ENCODE measurements at regions not wholly inside any gene's neighbourhood (a gene's known extent, or its start where the extent isn't known, plus 50 kb on each side); places are given as distances from the start of the nearest gene placed in this dataset.

DNA sequence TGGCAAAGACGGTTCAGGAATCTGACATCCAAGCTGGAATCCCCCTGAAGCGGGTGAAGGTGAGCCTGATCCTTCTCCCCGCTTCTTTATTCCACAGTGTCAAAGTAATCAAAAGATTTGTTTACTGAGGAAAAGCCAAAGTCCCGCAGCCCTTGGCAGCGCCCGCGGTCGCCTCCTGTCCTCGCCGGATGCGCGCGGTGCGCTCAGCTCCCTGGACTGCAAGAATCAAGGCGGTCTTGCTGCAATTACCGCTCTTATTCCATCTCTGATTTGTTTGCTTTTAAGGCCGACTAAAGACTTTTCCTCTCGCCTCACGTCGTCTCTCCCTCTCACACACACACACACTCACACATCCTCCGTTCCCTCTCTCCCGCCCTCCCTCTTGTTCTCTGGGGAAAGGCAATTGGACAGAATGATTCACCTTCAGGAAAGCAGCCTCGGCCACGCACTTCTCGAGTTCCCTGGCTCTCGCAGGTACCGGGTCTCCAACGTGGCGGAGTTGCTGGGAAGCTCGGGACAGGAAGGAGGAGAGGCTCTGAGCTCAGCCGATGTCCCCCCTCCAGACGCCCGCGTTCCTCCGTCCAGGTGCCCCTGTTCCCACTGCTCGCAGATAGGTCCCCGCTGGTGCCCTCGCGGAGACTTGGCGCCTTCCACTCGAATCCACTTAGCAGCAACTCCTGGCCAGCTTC is 68.6 kb upstream of the USP15 start (continued):
- TF ChIP-seq, protein P1, sequence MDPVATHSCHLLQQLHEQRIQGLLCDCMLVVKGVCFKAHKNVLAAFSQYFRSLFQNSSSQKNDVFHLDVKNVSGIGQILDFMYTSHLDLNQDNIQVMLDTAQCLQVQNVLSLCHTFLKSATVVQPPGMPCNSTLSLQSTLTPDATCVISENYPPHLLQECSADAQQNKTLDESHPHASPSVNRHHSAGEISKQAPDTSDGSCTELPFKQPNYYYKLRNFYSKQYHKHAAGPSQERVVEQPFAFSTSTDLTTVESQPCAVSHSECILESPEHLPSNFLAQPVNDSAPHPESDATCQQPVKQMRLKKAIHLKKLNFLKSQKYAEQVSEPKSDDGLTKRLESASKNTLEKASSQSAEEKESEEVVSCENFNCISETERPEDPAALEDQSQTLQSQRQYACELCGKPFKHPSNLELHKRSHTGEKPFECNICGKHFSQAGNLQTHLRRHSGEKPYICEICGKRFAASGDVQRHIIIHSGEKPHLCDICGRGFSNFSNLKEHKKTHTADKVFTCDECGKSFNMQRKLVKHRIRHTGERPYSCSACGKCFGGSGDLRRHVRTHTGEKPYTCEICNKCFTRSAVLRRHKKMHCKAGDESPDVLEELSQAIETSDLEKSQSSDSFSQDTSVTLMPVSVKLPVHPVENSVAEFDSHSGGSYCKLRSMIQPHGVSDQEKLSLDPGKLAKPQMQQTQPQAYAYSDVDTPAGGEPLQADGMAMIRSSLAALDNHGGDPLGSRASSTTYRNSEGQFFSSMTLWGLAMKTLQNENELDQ (CRISPR knock-in tag; IDR thresholded peaks at IDR 0.05; ENCODE audit: borderline replicate concordance) = no peak
- TF ChIP-seq SMARCB1 (IDR thresholded peaks at IDR 0.05; ENCODE audit: insufficient read length, low read depth) (no peak), CAMTA2 (CRISPR knock-in tag; conservative IDR thresholded peaks at IDR 0.05) (no peak), CC2D1A (IDR thresholded peaks at IDR 0.05) (no peak), ZNF3 (CRISPR knock-in tag; IDR thresholded peaks at IDR 0.05) (no peak)

DNA sequence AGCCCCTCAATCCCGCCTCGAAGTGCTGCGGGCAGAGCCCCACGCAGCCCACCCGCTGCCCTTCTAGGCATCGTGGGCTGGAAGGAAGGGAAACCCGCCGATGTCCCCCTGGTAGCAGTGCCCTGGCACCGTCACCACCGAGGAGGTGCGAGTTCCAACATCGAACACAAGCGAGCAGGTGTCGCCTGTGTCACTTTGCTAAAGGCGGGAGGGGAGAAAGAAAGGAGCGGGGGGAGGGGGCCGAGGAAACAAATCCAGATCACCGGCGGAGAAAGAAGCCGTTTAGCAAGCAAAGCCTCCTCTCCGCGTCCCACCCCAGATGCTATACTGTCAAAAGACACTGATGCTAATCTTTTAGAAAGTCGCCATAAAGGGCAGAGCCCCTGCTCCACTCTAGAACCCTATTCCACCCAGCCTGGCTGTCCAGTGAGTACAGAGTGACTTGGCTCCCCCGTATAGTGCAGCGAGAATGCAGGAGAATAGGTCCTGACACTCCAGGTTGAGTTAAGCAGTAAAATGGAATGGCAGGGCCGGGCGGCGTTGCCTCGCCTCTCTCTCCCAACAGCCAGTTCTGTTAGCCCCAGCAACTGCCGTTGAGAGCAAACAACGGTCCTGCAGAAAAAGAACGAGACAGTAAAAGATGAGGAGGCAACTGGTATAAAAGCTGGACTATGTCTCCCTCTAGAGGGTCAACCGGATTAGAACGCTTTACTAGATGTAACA is 67.9 kb upstream of the USP15 start:
- POLR2A ChIA-PET = no interaction called here
- Histone ChIP-seq H3K36me3 (ENCODE audit: control insufficient read depth, insufficient read depth, low read length) (no peaks in the 10 kb centered on the region), H3K4me1 (replicated peaks in 1 of 2; ENCODE audit: control insufficient read depth in 2 of 2, insufficient read depth in 2 of 2, low read length in 2 of 2) (peaks cover 0 to 18% of the 10 kb centered on the region in 2 experiments; a peak in 2 of 5 replicates), H3K9ac (ENCODE audit: insufficient read depth in 1 of 2, low read depth in 2 of 2, low read length in 2 of 2) (peak overlapping the region in 1 of 2 experiments; percentile 3; a peak in 1 of 4 replicates), H3K27me3 (ENCODE audit: control insufficient read depth in 2 of 2, insufficient read depth in 2 of 2, low read length in 2 of 2) (peaks cover 0 to 8% of the 10 kb centered on the region in 2 experiments; a peak in 2 of 5 replicates), H3K9me3 (replicated peaks; ENCODE audit: control insufficient read depth, insufficient read depth, low read depth, low read length) (no peaks in the 10 kb centered on the region), H3K4me3 (no peak overlapping the region), H3K9me1 (ENCODE audit: control insufficient read depth, insufficient read depth, low read length) (no peaks in the 10 kb centered on the region), H3K27ac (ENCODE audit: extremely low read depth, low read depth, low read length) (no peak overlapping the region), H3K4me2 (ENCODE audit: insufficient read depth, low read length) (peak overlapping the region; percentile 53; the same call in 1 of the 2 replicates), H3K79me2 (ENCODE audit: control insufficient read depth, insufficient read depth, low read length) (no peaks in the 10 kb centered on the region), H4K20me1 (replicated peaks; ENCODE audit: control insufficient read depth, insufficient read depth, low read length) (no peaks in the 10 kb centered on the region), H2AFZ (ENCODE audit: low read depth, low read length) (peak overlapping the region; percentile 80)
- DNase-seq (ENCODE audit: extremely low read depth in 1 of 4, low spot score in 3 of 4) = peak; percentile 50 to 74 (median 62)
- in situ Hi-C loops (cut with MboI) (no loop called here), intact Hi-C loops (cut with micrococcal nuclease) (loop anchor here (5.0 to 10.0 kb wide), 3 partner anchors 65 to 245 kb away; no protein-coding TSS in a partner anchor)
- CTCF ChIA-PET (ENCODE audit: low intra/inter-chr PET ratio) = no interaction called here
- ATAC-seq = peak; percentile 99
- peak; percentile 87 for FAIRE-seq
- no TSS peak for BruUV-seq (replicated peaks)
- WGBS (ENCODE audit: insufficient coverage, low coverage, missing lambda C conversion rate) = 20% methylated on average over 19 of the region's 34 CpGs
- no peak for TF ChIP-seq BACH1 (tag; IDR thresholded peaks at IDR 0.05)
- TF ChIP-seq PPARD (CRISPR knock-in tag; IDR thresholded peaks at IDR 0.05) = no peak
- no peak for TF ChIP-seq ZC3H11A (IDR thresholded peaks at IDR 0.05; ENCODE audit: low read depth, low read length)
- TF ChIP-seq RCOR1 (IDR thresholded peaks at IDR 0.05; ENCODE audit: borderline replicate concordance in 1 of 2, low read depth in 2 of 2, low read length in 2 of 2) = 0 out of 4 replicates have a peak, but pooled peaks of 1 of the 2 experiments have one; percentile 35
- TF ChIP-seq, protein P2, sequence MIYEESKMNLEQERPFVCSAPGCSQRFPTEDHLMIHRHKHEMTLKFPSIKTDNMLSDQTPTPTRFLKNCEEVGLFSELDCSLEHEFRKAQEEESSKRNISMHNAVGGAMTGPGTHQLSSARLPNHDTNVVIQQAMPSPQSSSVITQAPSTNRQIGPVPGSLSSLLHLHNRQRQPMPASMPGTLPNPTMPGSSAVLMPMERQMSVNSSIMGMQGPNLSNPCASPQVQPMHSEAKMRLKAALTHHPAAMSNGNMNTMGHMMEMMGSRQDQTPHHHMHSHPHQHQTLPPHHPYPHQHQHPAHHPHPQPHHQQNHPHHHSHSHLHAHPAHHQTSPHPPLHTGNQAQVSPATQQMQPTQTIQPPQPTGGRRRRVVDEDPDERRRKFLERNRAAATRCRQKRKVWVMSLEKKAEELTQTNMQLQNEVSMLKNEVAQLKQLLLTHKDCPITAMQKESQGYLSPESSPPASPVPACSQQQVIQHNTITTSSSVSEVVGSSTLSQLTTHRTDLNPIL (CRISPR knock-in tag; IDR thresholded peaks at IDR 0.05) = no peak
- no peak for TF ChIP-seq AFF4 (CRISPR knock-in tag; IDR thresholded peaks at IDR 0.05)

Measured in K562 (cell line).